Uterus (tissue), 2 donors: ENCODE measurements at regions not wholly inside any gene's neighbourhood (a gene's known extent, or its start where the extent isn't known, plus 50 kb on each side); places are given as distances from the start of the nearest gene placed in this dataset.

Experiments used
- POLR2A ChIP-seq, 2 donors: fragments of 450-650 bp; IDR thresholded peaks; one replicate each; pipeline ENCODE4 v1.6.1; 2016; ENCODE audit warnings: antibody characterized with exemption in 2 of 2, mild to moderate bottlenecking in 1 of 2, moderate library complexity in 1 of 2
- TF ChIP-seq, protein P1 (sequence below), 4 experiments: fragments of 200-600 bp in 2 of 4; fragments of 450-650 bp in 2 of 4; sonication (generic) in 2 of 4; IDR thresholded peaks; one replicate each; pipeline ENCODE4 v1.5.1; 2016 to 2019; ENCODE audit warnings: antibody characterized with exemption in 4 of 4, mild to moderate bottlenecking in 2 of 4, moderate library complexity in 1 of 4

DNA sequence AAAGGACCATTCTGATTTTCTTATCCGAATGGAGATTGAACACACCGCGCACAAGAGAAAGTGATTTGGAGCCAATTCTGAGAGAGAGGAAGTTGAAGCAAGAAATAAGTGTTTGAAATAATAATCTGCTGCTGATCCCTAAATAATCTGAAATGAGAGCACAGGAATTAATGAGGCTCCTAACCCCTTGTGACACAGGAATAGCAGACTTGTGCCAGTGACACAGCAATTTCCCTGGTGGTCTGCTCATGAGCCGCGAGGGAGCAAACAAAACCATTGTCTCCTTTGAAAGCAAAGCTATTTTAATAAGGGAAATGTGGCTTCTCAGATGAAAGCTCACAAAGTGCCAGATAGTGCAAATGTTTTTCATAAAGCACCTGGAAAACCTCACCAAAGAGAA lies 936.1 kb upstream of the WWC1 start:
- no peak for TF ChIP-seq POLR2A (IDR thresholded peaks at IDR 0.05)
- TF ChIP-seq, protein P1, sequence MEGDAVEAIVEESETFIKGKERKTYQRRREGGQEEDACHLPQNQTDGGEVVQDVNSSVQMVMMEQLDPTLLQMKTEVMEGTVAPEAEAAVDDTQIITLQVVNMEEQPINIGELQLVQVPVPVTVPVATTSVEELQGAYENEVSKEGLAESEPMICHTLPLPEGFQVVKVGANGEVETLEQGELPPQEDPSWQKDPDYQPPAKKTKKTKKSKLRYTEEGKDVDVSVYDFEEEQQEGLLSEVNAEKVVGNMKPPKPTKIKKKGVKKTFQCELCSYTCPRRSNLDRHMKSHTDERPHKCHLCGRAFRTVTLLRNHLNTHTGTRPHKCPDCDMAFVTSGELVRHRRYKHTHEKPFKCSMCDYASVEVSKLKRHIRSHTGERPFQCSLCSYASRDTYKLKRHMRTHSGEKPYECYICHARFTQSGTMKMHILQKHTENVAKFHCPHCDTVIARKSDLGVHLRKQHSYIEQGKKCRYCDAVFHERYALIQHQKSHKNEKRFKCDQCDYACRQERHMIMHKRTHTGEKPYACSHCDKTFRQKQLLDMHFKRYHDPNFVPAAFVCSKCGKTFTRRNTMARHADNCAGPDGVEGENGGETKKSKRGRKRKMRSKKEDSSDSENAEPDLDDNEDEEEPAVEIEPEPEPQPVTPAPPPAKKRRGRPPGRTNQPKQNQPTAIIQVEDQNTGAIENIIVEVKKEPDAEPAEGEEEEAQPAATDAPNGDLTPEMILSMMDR (IDR thresholded peaks at IDR 0.05) = no peak
